ENCODE measurements at regions not wholly inside any gene's neighbourhood (a gene's known extent, or its start where the extent isn't known, plus 50 kb on each side); places are given as distances from the start of the nearest gene placed in this dataset.

- TF ChIP-seq CEBPB (IDR thresholded peaks at IDR 0.05; ENCODE audit: low read depth) (no peak), CTCF (IDR thresholded peaks at IDR 0.05 in 2 of 3, conservative IDR thresholded peaks at IDR 0.05 in 1 of 3; ENCODE audit: borderline replicate concordance in 1 of 3, insufficient read depth in 1 of 3, low read depth in 2 of 3, low read length in 2 of 3) (no peak), ZBTB33 (IDR thresholded peaks at IDR 0.05; ENCODE audit: extremely low read depth, insufficient replicate concordance, low read length) (no peak)
- TF ChIP-seq, protein P1, sequence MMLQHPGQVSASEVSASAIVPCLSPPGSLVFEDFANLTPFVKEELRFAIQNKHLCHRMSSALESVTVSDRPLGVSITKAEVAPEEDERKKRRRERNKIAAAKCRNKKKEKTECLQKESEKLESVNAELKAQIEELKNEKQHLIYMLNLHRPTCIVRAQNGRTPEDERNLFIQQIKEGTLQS (IDR thresholded peaks at IDR 0.05), result no peak
These were observed 104.4 kb upstream of the BMP2 start for GRCh38 chr20:6663104-6663503.

Data from HCT116 (cell line).